ENCODE measurements at regions not wholly inside any gene's neighbourhood (a gene's known extent, or its start where the extent isn't known, plus 50 kb on each side); places are given as distances from the start of the nearest gene placed in this dataset.

DNA sequence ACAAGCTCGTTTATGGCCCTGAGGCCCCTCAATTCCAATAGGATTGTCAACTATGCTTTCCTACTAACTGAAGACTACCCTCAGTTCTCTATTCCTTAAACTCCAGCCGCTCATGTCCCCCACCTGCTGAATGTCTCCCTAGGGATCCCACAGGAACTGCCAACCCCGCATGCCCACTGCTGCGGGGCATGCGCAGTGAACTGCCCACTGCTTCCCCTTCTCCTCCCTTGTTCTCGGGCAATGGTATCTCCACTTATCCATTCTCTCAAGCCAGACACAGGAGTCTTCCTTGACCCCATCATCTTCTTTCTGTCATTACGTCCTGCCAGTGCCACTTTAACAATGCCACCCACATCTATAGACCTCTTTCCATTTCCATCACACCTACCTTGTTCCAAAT lies 90.0 kb downstream of the FGF18 start:
- no peak for DNase-seq (ENCODE audit: low read depth in 1 of 2, low spot score in 1 of 2)
- TF ChIP-seq, protein P1, sequence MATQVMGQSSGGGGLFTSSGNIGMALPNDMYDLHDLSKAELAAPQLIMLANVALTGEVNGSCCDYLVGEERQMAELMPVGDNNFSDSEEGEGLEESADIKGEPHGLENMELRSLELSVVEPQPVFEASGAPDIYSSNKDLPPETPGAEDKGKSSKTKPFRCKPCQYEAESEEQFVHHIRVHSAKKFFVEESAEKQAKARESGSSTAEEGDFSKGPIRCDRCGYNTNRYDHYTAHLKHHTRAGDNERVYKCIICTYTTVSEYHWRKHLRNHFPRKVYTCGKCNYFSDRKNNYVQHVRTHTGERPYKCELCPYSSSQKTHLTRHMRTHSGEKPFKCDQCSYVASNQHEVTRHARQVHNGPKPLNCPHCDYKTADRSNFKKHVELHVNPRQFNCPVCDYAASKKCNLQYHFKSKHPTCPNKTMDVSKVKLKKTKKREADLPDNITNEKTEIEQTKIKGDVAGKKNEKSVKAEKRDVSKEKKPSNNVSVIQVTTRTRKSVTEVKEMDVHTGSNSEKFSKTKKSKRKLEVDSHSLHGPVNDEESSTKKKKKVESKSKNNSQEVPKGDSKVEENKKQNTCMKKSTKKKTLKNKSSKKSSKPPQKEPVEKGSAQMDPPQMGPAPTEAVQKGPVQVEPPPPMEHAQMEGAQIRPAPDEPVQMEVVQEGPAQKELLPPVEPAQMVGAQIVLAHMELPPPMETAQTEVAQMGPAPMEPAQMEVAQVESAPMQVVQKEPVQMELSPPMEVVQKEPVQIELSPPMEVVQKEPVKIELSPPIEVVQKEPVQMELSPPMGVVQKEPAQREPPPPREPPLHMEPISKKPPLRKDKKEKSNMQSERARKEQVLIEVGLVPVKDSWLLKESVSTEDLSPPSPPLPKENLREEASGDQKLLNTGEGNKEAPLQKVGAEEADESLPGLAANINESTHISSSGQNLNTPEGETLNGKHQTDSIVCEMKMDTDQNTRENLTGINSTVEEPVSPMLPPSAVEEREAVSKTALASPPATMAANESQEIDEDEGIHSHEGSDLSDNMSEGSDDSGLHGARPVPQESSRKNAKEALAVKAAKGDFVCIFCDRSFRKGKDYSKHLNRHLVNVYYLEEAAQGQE (IDR thresholded peaks at IDR 0.05; ENCODE audit: insufficient replicate concordance, low read depth): no peak
- Histone ChIP-seq H3K4me3 (replicated peaks; ENCODE audit: insufficient read depth, low read length) (no peak overlapping the region), H3K27me3 (ENCODE audit: insufficient read depth, poor library complexity, severe bottlenecking) (no peaks in the 10 kb centered on the region), H3K27ac (replicated peaks) (no peak overlapping the region)

DNA sequence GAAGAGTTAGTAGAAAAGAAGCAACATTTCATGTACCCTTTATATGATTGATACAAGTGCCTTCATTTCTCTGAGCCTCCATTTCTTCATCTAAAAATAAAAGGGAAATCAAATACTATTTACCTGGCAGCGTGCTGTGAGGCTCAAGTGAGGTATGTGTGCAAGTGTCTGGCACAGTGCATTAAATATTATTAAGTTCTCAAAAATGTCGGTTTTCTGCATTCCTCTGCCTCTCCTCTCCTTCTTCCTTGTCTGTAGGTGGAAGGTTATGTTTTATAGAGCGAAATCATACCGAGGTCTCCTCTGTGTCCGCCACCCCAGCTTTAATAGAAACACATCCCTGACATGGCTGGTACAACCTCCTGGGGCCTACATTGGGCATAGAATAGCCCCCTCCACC lies 93.0 kb downstream of the FGF18 start:
- TF ChIP-seq SPI1 (IDR thresholded peaks at IDR 0.05; ENCODE audit: borderline replicate concordance, low read depth): no peak
- no peak for TF ChIP-seq GABPA (IDR thresholded peaks at IDR 0.05; ENCODE audit: low read depth)
- TF ChIP-seq, protein P1 (IDR thresholded peaks at IDR 0.05; ENCODE audit: insufficient replicate concordance, low read depth): no peak
- TF ChIP-seq, protein P2, sequence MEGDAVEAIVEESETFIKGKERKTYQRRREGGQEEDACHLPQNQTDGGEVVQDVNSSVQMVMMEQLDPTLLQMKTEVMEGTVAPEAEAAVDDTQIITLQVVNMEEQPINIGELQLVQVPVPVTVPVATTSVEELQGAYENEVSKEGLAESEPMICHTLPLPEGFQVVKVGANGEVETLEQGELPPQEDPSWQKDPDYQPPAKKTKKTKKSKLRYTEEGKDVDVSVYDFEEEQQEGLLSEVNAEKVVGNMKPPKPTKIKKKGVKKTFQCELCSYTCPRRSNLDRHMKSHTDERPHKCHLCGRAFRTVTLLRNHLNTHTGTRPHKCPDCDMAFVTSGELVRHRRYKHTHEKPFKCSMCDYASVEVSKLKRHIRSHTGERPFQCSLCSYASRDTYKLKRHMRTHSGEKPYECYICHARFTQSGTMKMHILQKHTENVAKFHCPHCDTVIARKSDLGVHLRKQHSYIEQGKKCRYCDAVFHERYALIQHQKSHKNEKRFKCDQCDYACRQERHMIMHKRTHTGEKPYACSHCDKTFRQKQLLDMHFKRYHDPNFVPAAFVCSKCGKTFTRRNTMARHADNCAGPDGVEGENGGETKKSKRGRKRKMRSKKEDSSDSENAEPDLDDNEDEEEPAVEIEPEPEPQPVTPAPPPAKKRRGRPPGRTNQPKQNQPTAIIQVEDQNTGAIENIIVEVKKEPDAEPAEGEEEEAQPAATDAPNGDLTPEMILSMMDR (IDR thresholded peaks at IDR 0.05; ENCODE audit: insufficient read depth, low read length): no peak
- TF ChIP-seq POLR2AphosphoS5 (IDR thresholded peaks at IDR 0.05; ENCODE audit: low read depth): no peak
- no peak for DNase-seq (ENCODE audit: low read depth in 1 of 2, low spot score in 1 of 2)
- no peaks in the 10 kb centered on the region for H3K27me3 ChIP-seq (ENCODE audit: insufficient read depth, poor library complexity, severe bottlenecking)
- no peak overlapping the region for H3K4me3 ChIP-seq (replicated peaks; ENCODE audit: insufficient read depth, low read length)
- no peak overlapping the region for H3K27ac ChIP-seq (replicated peaks)

DNA sequence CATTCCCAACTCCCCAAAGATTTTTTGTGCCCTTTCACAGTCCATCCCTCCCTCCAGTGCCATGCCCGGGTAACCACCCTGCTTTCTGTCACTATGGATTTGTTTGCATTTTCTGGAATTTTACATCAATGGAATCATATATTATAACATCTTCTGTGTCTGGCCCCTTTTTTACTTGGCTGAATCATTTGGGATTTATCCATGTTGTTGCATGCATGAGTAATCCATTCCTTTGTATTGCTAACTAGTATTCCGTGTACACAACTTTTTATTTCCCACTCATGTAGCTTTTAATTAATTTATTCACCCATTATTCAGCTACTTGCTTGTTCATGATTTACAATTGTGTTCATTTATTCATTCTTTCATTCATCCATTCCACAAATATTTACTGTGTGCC lies 94.1 kb downstream of the FGF18 start:
- Histone ChIP-seq H3K27me3 (ENCODE audit: insufficient read depth, poor library complexity, severe bottlenecking) (no peaks in the 10 kb centered on the region), H3K27ac (replicated peaks) (no peak overlapping the region), H3K4me3 (replicated peaks; ENCODE audit: insufficient read depth, low read length) (no peak overlapping the region)
- no peak for DNase-seq (ENCODE audit: low read depth in 1 of 2, low spot score in 1 of 2)
- TF ChIP-seq, protein P2 (IDR thresholded peaks at IDR 0.05; ENCODE audit: insufficient read depth, low read length): no peak
- TF ChIP-seq GABPA (IDR thresholded peaks at IDR 0.05; ENCODE audit: low read depth): no peak
- no peak for TF ChIP-seq SPI1 (IDR thresholded peaks at IDR 0.05; ENCODE audit: borderline replicate concordance, low read depth)
- TF ChIP-seq, protein P1 (IDR thresholded peaks at IDR 0.05; ENCODE audit: insufficient replicate concordance, low read depth): no peak
- no peak for TF ChIP-seq POLR2AphosphoS5 (IDR thresholded peaks at IDR 0.05; ENCODE audit: low read depth)

DNA sequence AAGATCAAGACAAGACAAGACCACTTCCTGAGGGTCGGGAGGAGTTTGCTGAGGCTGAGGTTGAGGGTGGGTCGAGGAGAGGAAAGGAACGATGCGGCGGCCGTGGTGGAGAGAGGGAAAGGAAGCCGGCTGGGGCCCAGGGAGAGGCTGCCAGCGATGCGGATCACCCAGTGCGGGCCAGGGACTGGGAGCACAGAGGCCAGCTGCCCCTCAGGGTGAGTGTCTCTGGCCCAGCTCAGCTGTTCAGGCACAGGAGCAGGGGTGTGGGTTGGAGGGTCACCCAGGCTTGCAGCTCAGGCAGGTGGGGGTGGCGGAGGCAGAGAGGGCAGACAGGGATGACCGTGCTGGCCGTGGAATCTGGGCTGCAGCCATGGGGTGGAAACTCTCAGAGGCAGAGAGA lies 99.5 kb downstream of the FGF18 start:
- H3K4me3 ChIP-seq (replicated peaks; ENCODE audit: insufficient read depth, low read length): no peak overlapping the region
- DNase-seq (ENCODE audit: low read depth in 1 of 2, low spot score in 1 of 2): no peak
- no peak overlapping the region for H3K27ac ChIP-seq (replicated peaks)
- TF ChIP-seq, protein P1 (IDR thresholded peaks at IDR 0.05; ENCODE audit: insufficient replicate concordance, low read depth): no peak
- TF ChIP-seq SPI1 (IDR thresholded peaks at IDR 0.05; ENCODE audit: borderline replicate concordance, low read depth) (no peak), POLR2AphosphoS5 (IDR thresholded peaks at IDR 0.05; ENCODE audit: low read depth) (no peak), GABPA (IDR thresholded peaks at IDR 0.05; ENCODE audit: low read depth) (no peak)
- TF ChIP-seq, protein P2 (IDR thresholded peaks at IDR 0.05; ENCODE audit: insufficient read depth, low read length): no peak
- no peaks in the 10 kb centered on the region for H3K27me3 ChIP-seq (ENCODE audit: insufficient read depth, poor library complexity, severe bottlenecking)

Measured in HL-60 (cell line).